COLO829 (cell line): ENCODE measurements at regions not wholly inside any gene's neighbourhood (a gene's known extent, or its start where the extent isn't known, plus 50 kb on each side); places are given as distances from the start of the nearest gene placed in this dataset.

ENCODE experiments used
- DNase-seq: peaks from one replicate; pipeline ENCODE4 v3.0.0; 2012; ENCODE audit warnings: low spot score

- DNase-seq, result no peak
Observed at GRCh38 chrX:138534410-138534809, 177.1 kb downstream of the FGF13 start.

GRCh38 chrX:138519296-138519695, 192.2 kb downstream of the FGF13 start:
- peak; percentile 48 for DNase-seq

- no peak for DNase-seq
Observed at GRCh38 chrX:138504273-138504672, 207.2 kb downstream of the FGF13 start.

- no peak for DNase-seq
Observed at GRCh38 chrX:138492371-138492770, 219.1 kb downstream of the FGF13 start.

- DNase-seq, result no peak
Observed at GRCh38 chrX:138487866-138488265, 223.7 kb downstream of the FGF13 start.

- DNase-seq, result no peak
Observed at GRCh38 chrX:138485767-138486166, 225.8 kb downstream of the FGF13 start.

GRCh38 chrX:138485224-138485623, 226.3 kb downstream of the FGF13 start:
- no peak for DNase-seq

GRCh38 chrX:138484451-138484850, 227.1 kb downstream of the FGF13 start:
- DNase-seq, result no peak

- DNase-seq, result no peak
Observed at GRCh38 chrX:138481649-138482048, 229.9 kb downstream of the FGF13 start.

GRCh38 chrX:138463476-138463875, 248.0 kb downstream of the FGF13 start:
- no peak for DNase-seq
